GM23338 (cell line): ENCODE measurements at regions not wholly inside any gene's neighbourhood (a gene's known extent, or its start where the extent isn't known, plus 50 kb on each side); places are given as distances from the start of the nearest gene placed in this dataset.

Experiments
- ATAC-seq: fragments of 200-7000 bp; cut with Tn5 transposase; 3 replicates; pipeline ENCODE4 v1.9.1; 2020
- DNase-seq: peaks from one replicate; pipeline ENCODE4 v3.0.0-alpha.2; 2015; ENCODE audit warnings: low spot score
- H2AFZ ChIP-seq: fragments of 200-600 bp; sonication (generic); 2 replicates; pipeline ENCODE4 v1.8.0; 2016; ENCODE audit warnings: antibody characterized with exemption, mild to moderate bottlenecking, moderate library complexity
- H3F3A ChIP-seq: fragments of 200-600 bp; sonication (generic); replicated peaks from 2 replicates; pipeline ENCODE4 v1.8.0; 2017; ENCODE audit warnings: antibody characterized with exemption, mixed run types, low read depth
- H3K27ac ChIP-seq: fragments of 200-600 bp; sonication (generic); 2 replicates; pipeline ENCODE4 v1.6.1; 2016; ENCODE audit warnings: low read depth
- H3K27me3 ChIP-seq: fragments of 200-600 bp; sonication (generic); 2 replicates; pipeline ENCODE4 v1.8.0; 2016; ENCODE audit warnings: mild to moderate bottlenecking, mixed run types, moderate library complexity; ENCODE audit not compliant: insufficient read depth
- H3K36me3 ChIP-seq: fragments of 200-600 bp; sonication (generic); 2 replicates; pipeline ENCODE4 v1.8.0; 2016; ENCODE audit warnings: mild to moderate bottlenecking; ENCODE audit not compliant: insufficient read depth
- H3K4me1 ChIP-seq: fragments of 200-600 bp; sonication (generic); 2 replicates; pipeline ENCODE4 v1.8.0; 2016; ENCODE audit warnings: mild to moderate bottlenecking, moderate library complexity; ENCODE audit not compliant: insufficient read depth
- H3K4me2 ChIP-seq: fragments of 200-600 bp; sonication (generic); 2 replicates; pipeline ENCODE4 v1.7.1; 2017; ENCODE audit warnings: mixed run types
- H3K4me3 ChIP-seq: fragments of 200-600 bp; sonication (generic); 2 replicates; pipeline ENCODE4 v1.6.1; 2016; ENCODE audit warnings: mixed run types
- H3K79me2 ChIP-seq: fragments of 200-600 bp; sonication (generic); replicated peaks from 2 replicates; pipeline ENCODE4 v1.8.0; 2017; ENCODE audit warnings: mild to moderate bottlenecking; ENCODE audit not compliant: insufficient read depth
- H3K9me2 ChIP-seq: fragments of 200-600 bp; sonication (generic); 2 replicates; pipeline ENCODE4 v1.8.0; 2017; ENCODE audit not compliant: insufficient read depth
- H4K20me1 ChIP-seq: fragments of 200-600 bp; sonication (generic); replicated peaks from 2 replicates; pipeline ENCODE4 v1.8.0; 2017; ENCODE audit warnings: mild to moderate bottlenecking; ENCODE audit not compliant: insufficient read depth
- H3K27ac Mint-ChIP-seq: 2 replicates; pipeline ENCODE4 v1.8.0; 2020; ENCODE audit warnings: inconsistent platforms, mild to moderate bottlenecking, moderate library complexity, mixed read lengths
- H3K27me3 Mint-ChIP-seq: 3 replicates; pipeline ENCODE4 v1.8.0; 2022; ENCODE audit warnings: low read depth, mild to moderate bottlenecking, moderate library complexity, mixed read lengths, inconsistent platforms; ENCODE audit not compliant: insufficient read depth, poor library complexity
- H3K36me3 Mint-ChIP-seq: 3 replicates; pipeline ENCODE4 v1.8.0; 2021; ENCODE audit warnings: low read depth, mild to moderate bottlenecking, inconsistent platforms, moderate library complexity, mixed read lengths
- H3K4me1 Mint-ChIP-seq: 3 replicates; pipeline ENCODE4 v1.8.0; 2020; ENCODE audit warnings: mild to moderate bottlenecking, inconsistent platforms, mixed read lengths
- H3K4me3 Mint-ChIP-seq: 3 replicates; pipeline ENCODE4 v1.8.0; 2021; ENCODE audit warnings: moderate library complexity, mild to moderate bottlenecking, inconsistent platforms, mixed read lengths
- H3K9me3 Mint-ChIP-seq: 3 replicates; pipeline ENCODE4 v1.8.0; 2020; ENCODE audit warnings: moderate library complexity, mild to moderate bottlenecking, inconsistent platforms, mixed read lengths
- STAT1 ChIP-seq: IDR thresholded peaks from one replicate; pipeline ENCODE4 v1.6.1; 2016; ENCODE audit warnings: antibody characterized with exemption; ENCODE audit not compliant: unreplicated experiment
- ZNF331 ChIP-seq: fragments of 250-450 bp; sonication (Bioruptor Pico); IDR thresholded peaks from 2 replicates; pipeline ENCODE4 v1.5.0; 2020; ENCODE audit warnings: low read depth, mild to moderate bottlenecking, moderate library complexity
- ZNF462 ChIP-seq: fragments of 250-450 bp; sonication (Bioruptor Pico); IDR thresholded peaks from 2 replicates; pipeline ENCODE4 v1.5.0; 2020; ENCODE audit warnings: mild to moderate bottlenecking, moderate library complexity

GRCh38 chr6:102333736-102334135 lies 940.2 kb downstream of the GRIK2 start (continued):
- no peak for TF ChIP-seq ZNF462 (CRISPR knock-in tag)

- H3K27me3 ChIP-seq = no peaks in the 10 kb centered on the region
- no peak overlapping the region for H3K27ac ChIP-seq
- Mint-ChIP-seq H3K9me3 (no peaks in the 10 kb centered on the region), H3K27ac (peak overlapping the region; percentile 51; the same call in 1 of the 2 replicates), H3K4me3 (no peak overlapping the region), H3K4me1 (no peaks in the 10 kb centered on the region; the same call in 2 of the 3 replicates), H3K27me3 (no peaks in the 10 kb centered on the region), H3K36me3 (no peaks in the 10 kb centered on the region)
- H3K36me3 ChIP-seq = no peaks in the 10 kb centered on the region
- no peaks in the 10 kb centered on the region for H3K9me2 ChIP-seq
- H4K20me1 ChIP-seq = no peaks in the 10 kb centered on the region
- H3K79me2 ChIP-seq = no peaks in the 10 kb centered on the region
- DNase-seq (no peak), ATAC-seq (no peak)
- no peaks in the 10 kb centered on the region for H3F3A ChIP-seq
- no peak overlapping the region for H3K4me3 ChIP-seq
- peak overlapping the region; percentile 56; the same call in 1 of the 2 replicates for H2AFZ ChIP-seq
- no peak for TF ChIP-seq ZNF331 (CRISPR knock-in tag)
- H3K4me1 ChIP-seq = no peaks in the 10 kb centered on the region
- H3K4me2 ChIP-seq = no peak overlapping the region
Observed at GRCh38 chr6:102327697-102328225, 934.3 kb downstream of the GRIK2 start.

GRCh38 chr6:102313699-102314098 lies 920.2 kb downstream of the GRIK2 start:
- TF ChIP-seq STAT1 (no peak), ZNF462 (CRISPR knock-in tag) (no peak)
- Histone ChIP-seq H3K9me2 (no peaks in the 10 kb centered on the region; the same call in 1 of the 2 replicates), H2AFZ (no peak overlapping the region), H3K79me2 (no peaks in the 10 kb centered on the region), H3K27ac (no peak overlapping the region), H4K20me1 (no peaks in the 10 kb centered on the region), H3K27me3 (no peaks in the 10 kb centered on the region), H3K4me2 (no peak overlapping the region), H3K36me3 (no peaks in the 10 kb centered on the region), H3K4me1 (no peaks in the 10 kb centered on the region), H3K4me3 (no peak overlapping the region), H3F3A (no peaks in the 10 kb centered on the region)
- Mint-ChIP-seq H3K27ac (no peak overlapping the region), H3K4me1 (no peaks in the 10 kb centered on the region), H3K9me3 (peaks cover 6% of the 10 kb centered on the region; the same call in 2 of the 3 replicates), H3K4me3 (no peak overlapping the region), H3K27me3 (no peaks in the 10 kb centered on the region), H3K36me3 (peaks cover 5% of the 10 kb centered on the region)
- DNase-seq (no peak), ATAC-seq (no peak)
